ENCODE measurements at regions not wholly inside any gene's neighbourhood (a gene's known extent, or its start where the extent isn't known, plus 50 kb on each side); places are given as distances from the start of the nearest gene placed in this dataset.
A peak's percentile ranks its signal among the peaks of the same experiment; 100 is the strongest.

GRCh38 chr5:2696156-2696807 is 55.2 kb downstream of the IRX2 start:
- no peak for DNase-seq

GRCh38 chr5:2695200-2695891 is 56.1 kb downstream of the IRX2 start:
- DNase-seq: no peak

- no peak for DNase-seq
These were observed 59.9 kb downstream of the IRX2 start for GRCh38 chr5:2691530-2691929.

- DNase-seq: no peak
These were observed 61.2 kb downstream of the IRX2 start for GRCh38 chr5:2690293-2690692.

GRCh38 chr5:2688586-2688985 is 62.9 kb downstream of the IRX2 start:
- no peak for DNase-seq

- DNase-seq: no peak
These were observed 63.7 kb downstream of the IRX2 start for GRCh38 chr5:2687746-2688145.

- no peak for DNase-seq
These were observed 65.0 kb downstream of the IRX2 start for GRCh38 chr5:2686321-2687124.

GRCh38 chr5:2685651-2686272 is 65.7 kb downstream of the IRX2 start:
- no peak for DNase-seq

GRCh38 chr5:2684606-2685005 is 66.9 kb downstream of the IRX2 start:
- no peak for DNase-seq

- DNase-seq: no peak
These were observed 67.8 kb downstream of the IRX2 start for GRCh38 chr5:2683720-2684119.

GRCh38 chr5:2681476-2681875 is 70.0 kb downstream of the IRX2 start:
- no peak for DNase-seq

GRCh38 chr5:2680979-2681378 is 70.5 kb downstream of the IRX2 start:
- no peak for DNase-seq

- DNase-seq: no peak
These were observed 73.8 kb downstream of the IRX2 start for GRCh38 chr5:2677689-2678088.

GRCh38 chr5:2675548-2675947 is 75.9 kb downstream of the IRX2 start:
- no peak for DNase-seq

GRCh38 chr5:2674456-2674855 is 77.0 kb downstream of the IRX2 start:
- no peak for DNase-seq

GRCh38 chr5:2670940-2671339 is 80.5 kb downstream of the IRX2 start:
- DNase-seq: no peak

- no peak for DNase-seq
These were observed 81.6 kb downstream of the IRX2 start for GRCh38 chr5:2669913-2670312.

- no peak for DNase-seq
These were observed 82.2 kb downstream of the IRX2 start for GRCh38 chr5:2669259-2669658.

GRCh38 chr5:2666081-2666480 is 85.4 kb downstream of the IRX2 start:
- DNase-seq: no peak

- DNase-seq: no peak
These were observed 88.0 kb downstream of the IRX2 start for GRCh38 chr5:2663489-2663888.

- peak; percentile 28 for DNase-seq
These were observed 91.2 kb downstream of the IRX2 start for GRCh38 chr5:2660315-2660714.

- no peak for DNase-seq
These were observed 92.5 kb downstream of the IRX2 start for GRCh38 chr5:2658881-2659470.

GRCh38 chr5:2658447-2658846 is 93.0 kb downstream of the IRX2 start:
- no peak for DNase-seq

All from right kidney (tissue), 1 donor.